Esophagus squamous epithelium (tissue), 4 donors: ENCODE measurements at regions not wholly inside any gene's neighbourhood (a gene's known extent, or its start where the extent isn't known, plus 50 kb on each side); places are given as distances from the start of the nearest gene placed in this dataset.

Experiments
- CTCF ChIP-seq, 6 experiments: fragments of 450-650 bp in 4 of 6; fragments of 200-600 bp in 2 of 6; sonication (generic) in 2 of 6; IDR thresholded peaks; one replicate each; pipeline ENCODE4 v1.5.1; 2016 to 2019; ENCODE audit warnings: antibody characterized with exemption in 6 of 6, mild to moderate bottlenecking in 4 of 6, moderate library complexity in 4 of 6
- POLR2A ChIP-seq, 4 donors: fragments of 450-650 bp; IDR thresholded peaks; one replicate each; pipeline ENCODE4 v1.6.1; 2017; ENCODE audit warnings: antibody characterized with exemption in 4 of 4, mild to moderate bottlenecking in 4 of 4, moderate library complexity in 3 of 4

- TF ChIP-seq POLR2A (IDR thresholded peaks at IDR 0.05), result no peak
- TF ChIP-seq CTCF (IDR thresholded peaks at IDR 0.05), result no peak
Measured at GRCh38 chr6:14520029-14520428, 402.5 kb downstream of the CD83 start.
